HG03066 (cell line): ENCODE measurements at regions not wholly inside any gene's neighbourhood (a gene's known extent, or its start where the extent isn't known, plus 50 kb on each side); places are given as distances from the start of the nearest gene placed in this dataset.
"Not testable (repeated sequence)": the region's sequence is repeated elsewhere in the genome, so short reads cannot be mapped to it uniquely, and the experiment has no call there.

Source experiments
- ATAC-seq: cut with Tn5 transposase; IDR thresholded peaks from one replicate; pipeline ENCODE4 v1.9.1; 2021; ENCODE audit warnings: low read depth; ENCODE audit not compliant: unreplicated experiment

DNA sequence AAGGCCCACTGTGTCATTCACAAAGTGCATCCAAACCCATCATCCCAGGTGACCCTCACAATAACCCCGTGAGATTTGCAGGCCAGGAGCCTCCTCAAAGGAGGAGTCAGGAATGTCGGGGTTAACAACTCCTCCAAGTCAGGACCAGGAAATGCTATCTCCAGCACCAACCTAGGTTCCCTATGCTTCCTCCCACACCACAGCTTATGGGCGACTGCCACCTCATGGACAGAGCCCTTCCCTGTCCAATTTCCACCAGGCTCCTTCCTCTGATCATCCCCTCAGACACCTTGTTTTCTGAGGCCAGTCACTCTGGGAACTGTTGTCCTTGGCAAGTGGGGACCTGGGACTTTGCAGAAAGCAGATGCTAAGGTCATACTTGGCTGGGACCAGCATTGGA, 77.8 kb downstream of the LIMS3 start:
- not testable (repeated sequence) for ATAC-seq

DNA sequence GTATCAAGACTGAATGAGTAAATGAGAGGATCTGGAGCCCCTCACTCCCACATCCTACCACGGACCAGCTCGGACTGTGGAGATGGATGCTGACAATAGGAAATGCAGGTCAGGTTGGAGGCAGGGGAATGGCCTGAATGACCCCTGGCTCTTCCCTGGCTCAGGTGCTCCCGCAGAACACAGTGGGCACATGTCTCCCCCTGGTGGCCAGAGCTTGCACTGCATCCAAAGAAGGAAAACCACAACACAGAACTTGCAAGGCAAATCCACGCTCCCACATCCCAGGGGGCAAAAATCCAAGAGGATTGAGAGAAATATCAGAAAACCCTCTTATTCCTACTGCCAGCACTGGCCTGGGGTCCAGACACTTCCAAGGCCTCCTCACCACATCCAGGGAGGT, 82.3 kb downstream of the LIMS3 start:
- not testable (repeated sequence) for ATAC-seq

DNA sequence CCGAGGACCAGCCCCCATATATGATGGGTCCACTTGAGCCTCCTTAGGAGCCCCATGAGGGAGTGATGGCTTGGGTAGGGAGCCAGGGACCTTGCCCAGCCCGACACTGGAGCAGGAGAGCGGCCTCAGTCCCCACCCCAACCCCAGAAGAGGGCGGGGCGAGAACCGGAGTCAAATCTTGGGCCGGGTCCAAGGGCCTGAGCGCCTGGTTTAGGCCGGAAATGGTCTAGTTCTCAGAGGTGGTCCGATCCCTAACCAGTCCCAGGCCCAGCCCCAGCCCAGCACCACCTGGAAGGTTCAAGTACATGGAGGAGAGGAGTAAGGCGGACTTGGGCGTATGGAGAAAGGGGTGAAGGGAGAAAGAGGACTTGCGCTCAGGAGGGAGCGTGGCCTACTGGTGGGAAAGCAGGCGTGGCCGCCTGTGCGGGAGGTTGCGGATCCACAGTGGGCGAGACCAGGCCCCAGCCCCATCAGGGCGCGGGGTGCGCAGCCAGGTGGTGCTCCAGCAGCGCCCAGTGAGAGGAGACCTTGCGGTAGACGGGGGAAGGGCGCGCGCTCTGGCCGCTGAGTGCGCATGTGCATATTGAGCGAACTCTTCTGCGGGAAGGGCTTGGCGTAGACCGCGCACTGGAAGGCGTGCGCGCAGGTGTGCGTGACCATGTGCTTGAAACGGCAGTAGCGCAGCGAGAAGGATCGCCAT, 88.1 kb downstream of the LIMS3 start:
- not testable (repeated sequence) for ATAC-seq

DNA sequence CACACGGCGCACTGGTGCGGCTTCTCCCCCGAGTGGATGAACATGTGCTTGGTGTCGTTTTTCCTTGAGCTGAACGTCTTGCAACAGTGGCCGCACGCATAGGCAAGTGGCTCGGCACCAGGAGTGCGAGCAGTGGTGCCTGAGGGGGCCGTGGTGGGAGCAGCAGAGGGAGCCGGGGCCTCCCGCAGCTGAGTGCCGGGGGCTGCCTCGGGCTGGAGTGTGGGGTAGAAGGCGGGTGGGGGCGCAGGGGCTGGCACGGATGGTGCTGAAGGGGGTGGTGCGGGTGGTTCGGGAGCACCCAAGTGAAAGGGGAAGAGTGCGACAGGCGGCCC, 88.6 kb downstream of the LIMS3 start:
- not testable (repeated sequence) for ATAC-seq

DNA sequence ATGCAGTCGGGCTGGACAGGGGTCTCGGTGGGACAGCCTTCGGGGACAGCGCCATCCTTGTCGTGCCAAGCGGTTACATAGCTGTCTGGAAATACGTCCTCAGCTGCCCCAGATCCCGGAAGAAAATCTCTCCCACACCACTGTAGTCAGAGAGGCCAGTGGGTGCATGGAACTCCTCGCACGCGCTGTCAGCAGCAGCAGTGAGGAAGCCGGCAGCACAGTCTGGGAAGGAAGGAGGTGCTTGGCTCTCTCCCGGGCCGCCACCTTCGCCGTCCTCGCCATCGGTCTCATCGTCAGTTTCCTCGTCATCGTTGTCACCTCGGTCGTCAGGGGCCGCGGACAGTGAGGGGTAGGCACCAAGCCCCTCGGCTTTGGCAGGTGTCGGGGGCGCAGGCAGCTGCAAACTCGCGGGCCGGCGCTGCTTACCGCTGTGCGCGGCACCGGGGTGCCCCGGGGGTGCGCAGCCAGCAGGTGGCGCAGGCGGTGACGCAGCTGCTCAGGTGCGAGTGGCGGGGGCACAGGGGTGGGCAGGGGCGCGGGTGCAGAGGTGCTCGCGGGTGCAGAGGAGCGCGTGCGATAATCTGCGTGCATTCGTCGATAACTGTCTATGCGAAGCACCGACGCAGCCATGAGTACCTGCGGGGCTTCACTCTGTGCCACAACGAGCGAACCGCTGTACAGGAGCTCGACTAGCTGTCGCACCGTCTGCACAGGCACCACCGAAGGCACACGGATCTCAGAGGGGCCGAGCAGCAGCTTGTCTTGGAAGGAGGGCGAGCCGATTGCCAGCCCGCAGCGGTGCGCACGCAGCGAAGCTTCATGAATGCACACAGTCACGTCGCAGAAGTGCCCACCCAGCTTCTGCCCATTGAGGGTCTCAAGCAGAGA, 89.2 kb downstream of the LIMS3 start:
- ATAC-seq, result peak; percentile 55

DNA sequence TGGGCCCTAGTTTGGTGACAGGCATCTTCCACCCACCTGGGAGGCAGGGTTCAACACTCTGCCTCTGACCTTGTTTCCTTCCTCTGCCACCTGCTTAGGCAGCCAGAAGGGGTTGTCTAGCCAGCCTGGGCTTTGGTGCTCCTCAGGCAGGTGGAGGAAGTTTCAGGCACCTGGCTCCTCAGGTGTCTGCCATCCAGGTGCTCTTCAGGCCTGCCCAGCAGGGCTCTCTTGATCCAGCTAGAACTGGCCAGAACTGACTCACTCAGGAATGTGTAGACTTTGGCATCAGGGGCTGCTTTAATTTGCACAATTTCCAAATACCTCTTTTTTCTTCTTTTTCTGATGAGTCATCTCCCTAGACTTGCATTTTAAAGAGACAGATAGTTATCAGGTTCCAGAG, 100.9 kb downstream of the LIMS3 start:
- not testable (repeated sequence) for ATAC-seq

DNA sequence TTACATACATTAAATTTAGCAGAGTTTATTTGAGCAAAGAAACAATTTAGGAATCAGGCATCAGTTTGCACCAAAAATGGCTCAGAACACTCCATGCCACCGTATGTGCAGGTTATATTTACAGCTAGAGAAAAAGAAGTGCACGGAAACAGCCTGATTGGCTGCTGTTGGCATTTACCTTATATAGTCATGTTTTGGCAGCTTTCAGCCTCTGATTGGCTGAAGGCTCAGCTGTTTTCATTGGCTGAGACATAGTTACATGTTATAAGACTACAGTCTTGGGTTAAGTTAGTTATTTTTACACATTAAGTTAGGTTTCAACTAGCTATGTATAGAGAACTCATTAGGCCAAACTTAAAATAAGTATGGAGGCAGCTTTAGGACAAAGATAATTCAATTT, 104.0 kb downstream of the LIMS3 start:
- ATAC-seq, result not testable (repeated sequence)

DNA sequence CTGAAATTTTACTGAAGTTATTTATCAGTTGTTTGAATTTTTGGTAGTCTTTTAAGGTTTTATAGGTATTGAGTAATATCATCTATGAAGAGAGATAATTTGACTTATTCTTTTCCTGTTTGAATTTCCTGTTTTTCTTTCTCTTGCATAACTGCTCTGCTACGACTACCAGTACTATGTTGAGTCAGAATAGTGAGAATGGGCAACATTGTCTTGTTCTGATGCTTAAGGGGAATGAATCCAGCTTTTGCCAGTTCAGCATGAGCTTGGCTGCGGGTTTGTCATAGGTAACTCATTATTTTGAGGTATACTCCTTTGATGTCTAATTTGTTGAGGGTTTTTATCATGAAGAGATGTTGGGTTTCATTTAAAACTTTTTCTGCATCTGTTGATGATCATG, 102.2 kb downstream of the MALL start:
- ATAC-seq, result not testable (repeated sequence)

DNA sequence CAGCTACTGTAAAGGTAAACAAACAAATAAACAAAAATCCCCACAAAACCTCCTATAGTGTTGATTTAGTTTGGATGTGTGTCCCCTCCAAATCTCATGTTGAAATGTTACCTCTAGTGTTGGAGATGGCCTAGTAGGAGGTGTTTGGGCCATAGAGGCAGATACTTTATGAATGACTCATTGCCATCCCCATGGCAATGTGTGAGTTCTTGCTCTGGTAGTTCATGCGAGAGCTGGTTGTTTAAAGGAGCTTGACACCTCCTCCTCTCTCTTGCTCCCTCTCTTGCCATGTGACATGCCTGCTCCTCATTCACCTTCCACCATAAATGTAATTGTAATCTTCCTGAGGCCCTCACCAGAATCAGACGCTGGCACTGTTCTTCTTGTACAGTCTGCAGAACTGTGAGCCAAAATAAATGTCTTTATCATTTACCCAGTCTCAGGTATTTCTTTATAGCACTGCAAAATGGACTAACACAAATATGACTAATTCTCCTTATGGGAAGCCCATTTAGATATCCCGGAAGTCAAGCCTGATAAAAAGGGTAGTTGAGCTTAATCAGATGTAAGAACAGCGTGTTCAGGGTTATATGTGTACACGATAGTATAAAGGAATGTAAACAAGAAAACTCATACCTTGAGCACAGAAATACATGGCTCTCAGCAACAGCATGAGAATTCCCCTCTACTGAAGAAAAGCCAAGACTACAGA, 99.1 kb downstream of the MALL start:
- not testable (repeated sequence) for ATAC-seq

DNA sequence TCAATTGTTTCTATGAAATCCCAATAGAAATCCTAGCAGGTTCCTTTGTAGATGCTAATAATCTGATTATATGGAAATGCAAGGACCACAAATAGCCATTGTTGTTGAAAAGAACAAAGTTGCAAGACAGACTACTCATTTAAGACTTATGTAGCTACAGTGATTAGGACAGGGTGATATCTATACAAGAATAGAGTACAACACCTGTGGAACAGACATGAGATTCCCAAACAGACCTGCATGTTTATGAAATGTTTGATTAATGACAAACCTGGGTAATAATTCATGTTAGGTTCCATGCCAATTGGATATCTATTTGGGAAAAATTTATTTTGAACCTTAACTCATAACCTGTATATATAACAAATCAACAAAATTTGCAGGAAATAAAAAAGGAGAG, 95.4 kb downstream of the MALL start:
- not testable (repeated sequence) for ATAC-seq

DNA sequence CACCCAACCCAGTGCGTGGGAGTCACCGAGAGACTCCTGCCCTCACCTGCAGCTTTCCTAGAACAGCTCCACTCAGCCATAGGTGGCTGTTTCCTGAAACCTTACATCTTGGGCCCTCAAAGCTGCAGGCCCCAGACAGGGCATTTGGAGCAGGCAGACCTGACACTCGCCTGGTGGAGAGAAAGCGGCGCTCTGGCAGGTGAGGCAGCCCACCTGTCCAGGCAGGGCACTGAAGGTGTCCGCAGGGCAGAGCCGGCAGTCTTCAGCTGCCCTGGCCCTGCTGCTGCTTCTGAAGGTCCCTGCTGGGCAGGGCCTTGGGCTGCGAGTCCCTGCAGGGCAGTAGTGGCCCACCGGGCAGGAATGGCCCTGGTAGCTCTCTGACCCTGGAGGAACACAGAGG, 93.3 kb downstream of the MALL start:
- ATAC-seq, result not testable (repeated sequence)

DNA sequence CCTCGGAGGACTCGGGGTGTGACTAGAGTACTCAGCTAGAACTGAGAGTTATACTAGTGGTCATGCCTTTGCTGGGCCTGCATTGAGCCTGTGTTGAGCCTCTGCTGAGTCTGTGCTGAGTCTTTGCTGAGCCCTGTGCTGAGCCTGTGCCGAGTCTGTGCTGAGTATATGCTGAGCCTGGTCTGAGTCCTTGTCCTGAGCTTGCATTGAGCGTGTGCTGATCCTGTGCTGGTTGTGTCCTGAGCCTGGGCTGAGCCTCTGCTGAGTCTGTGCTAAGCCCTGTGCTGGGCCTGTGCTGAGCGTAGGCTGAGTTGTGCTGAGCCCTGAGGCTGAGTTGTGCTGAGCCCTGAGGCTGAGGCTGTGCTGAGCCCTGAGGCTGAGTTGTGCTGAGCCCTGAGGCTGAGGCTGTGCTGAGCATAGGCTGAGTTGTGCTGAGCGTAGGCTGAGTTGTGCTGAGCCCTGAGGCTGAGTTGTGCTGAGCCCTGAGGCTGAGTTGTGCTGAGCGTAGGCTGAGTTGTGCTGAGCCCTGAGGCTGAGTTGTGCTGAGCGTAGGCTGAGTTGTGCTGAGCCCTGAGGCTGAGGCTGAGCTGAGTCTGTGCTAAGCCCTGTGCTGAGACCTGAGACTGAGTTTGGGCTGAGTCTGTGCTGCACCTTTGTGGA, 89.4 kb downstream of the MALL start:
- not testable (repeated sequence) for ATAC-seq

DNA sequence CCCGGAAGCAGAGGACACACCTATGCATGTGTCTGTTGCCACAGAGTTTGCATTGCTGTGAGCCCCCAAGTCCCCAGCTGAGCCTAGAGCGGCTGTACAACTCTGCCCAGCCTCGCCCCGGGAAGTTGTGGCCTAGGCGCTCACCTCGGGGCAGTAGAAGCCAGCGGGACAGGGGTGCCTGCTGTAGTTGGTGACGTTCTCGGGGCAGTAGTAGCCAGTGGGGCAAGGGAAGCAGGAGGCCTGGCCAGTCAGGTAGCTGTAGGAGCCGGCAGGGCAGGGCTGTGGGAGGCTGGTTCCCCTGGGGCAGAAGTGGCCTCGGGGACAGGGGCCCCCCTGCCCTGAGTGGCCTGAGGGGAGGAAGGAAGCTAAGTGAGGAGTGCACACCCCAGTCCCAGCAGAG, 87.2 kb downstream of the MALL start:
- not testable (repeated sequence) for ATAC-seq

DNA sequence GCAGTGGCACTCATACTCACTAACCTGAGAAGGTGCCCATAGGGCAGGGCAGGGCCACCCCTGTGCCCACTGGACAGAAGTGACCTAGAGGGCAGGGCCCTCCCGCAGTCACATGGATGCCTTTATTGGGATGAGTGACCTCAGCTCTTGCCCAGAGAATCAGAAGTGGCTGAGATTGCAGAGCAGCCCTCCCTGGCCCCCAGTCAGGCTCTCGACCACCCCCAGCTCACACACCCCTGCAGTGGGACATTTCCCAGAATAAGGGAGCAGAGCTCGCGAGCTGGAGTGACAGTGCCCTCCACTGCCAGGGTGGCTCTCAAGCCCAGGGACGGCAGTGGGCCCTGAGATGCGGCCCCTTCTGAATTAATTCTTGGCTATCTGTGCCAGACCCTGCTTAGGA, 84.7 kb downstream of the MALL start:
- ATAC-seq, result not testable (repeated sequence)

DNA sequence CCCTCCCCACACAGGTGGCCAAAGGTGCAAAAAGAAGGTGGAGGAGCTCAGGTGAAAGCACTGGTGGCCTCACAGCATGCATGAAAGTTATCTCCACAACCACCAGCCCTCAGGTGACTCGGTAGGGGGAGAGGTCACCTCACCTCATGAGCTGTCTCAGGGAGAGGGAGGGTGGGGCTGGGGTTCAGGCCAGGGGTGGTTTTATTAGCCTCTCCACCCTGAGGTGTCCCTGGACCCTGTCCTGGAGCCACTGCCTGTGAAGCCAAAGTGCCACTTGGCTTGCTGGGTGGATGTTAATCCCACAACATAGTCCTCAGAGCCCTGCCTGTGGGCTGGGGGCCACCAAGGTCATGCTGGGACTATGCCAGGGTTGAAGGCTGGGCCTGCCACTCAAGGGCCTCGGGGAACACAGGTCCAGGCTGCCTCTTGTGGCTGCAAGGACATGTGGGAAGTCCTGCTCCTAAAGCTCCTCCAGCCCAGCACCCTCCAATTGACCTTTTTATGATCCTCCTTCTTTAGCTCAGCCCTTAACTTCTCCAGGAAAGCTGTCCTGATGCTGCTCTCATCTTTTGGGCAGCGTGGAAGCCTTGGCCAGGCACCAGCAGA, 83.8 kb downstream of the MALL start:
- not testable (repeated sequence) for ATAC-seq
